B cell (primary cell): ENCODE measurements at regions not wholly inside any gene's neighbourhood (a gene's known extent, or its start where the extent isn't known, plus 50 kb on each side); places are given as distances from the start of the nearest gene placed in this dataset.
"Not testable (repeated sequence)": the region's sequence is repeated elsewhere in the genome, so short reads cannot be mapped to it uniquely, and the experiment has no call there.

ENCODE experiments used
- EZH2 ChIP-seq: IDR thresholded peaks from 2 replicates; pipeline ENCODE4 v1.6.1; 2012; ENCODE audit warnings: borderline replicate concordance, low read depth, mild to moderate bottlenecking, moderate library complexity, low read length; ENCODE audit not compliant: insufficient read depth, poor library complexity, severe bottlenecking
- TF ChIP-seq, protein P1 (sequence below): fragments of 200-600 bp; IDR thresholded peaks from one replicate; pipeline ENCODE4 v1.8.0; 2022; ENCODE audit warnings: antibody characterized with exemption, mild to moderate bottlenecking

- TF ChIP-seq, protein P1, sequence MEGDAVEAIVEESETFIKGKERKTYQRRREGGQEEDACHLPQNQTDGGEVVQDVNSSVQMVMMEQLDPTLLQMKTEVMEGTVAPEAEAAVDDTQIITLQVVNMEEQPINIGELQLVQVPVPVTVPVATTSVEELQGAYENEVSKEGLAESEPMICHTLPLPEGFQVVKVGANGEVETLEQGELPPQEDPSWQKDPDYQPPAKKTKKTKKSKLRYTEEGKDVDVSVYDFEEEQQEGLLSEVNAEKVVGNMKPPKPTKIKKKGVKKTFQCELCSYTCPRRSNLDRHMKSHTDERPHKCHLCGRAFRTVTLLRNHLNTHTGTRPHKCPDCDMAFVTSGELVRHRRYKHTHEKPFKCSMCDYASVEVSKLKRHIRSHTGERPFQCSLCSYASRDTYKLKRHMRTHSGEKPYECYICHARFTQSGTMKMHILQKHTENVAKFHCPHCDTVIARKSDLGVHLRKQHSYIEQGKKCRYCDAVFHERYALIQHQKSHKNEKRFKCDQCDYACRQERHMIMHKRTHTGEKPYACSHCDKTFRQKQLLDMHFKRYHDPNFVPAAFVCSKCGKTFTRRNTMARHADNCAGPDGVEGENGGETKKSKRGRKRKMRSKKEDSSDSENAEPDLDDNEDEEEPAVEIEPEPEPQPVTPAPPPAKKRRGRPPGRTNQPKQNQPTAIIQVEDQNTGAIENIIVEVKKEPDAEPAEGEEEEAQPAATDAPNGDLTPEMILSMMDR, result not testable (repeated sequence)
- TF ChIP-seq EZH2, result not testable (repeated sequence)
Measured at GRCh38 chr7:97234494-97234893, 117.0 kb downstream of the SDHAF3 start.
